ENCODE measurements at regions not wholly inside any gene's neighbourhood (a gene's known extent, or its start where the extent isn't known, plus 50 kb on each side); places are given as distances from the start of the nearest gene placed in this dataset.

- Mint-ChIP-seq H3K27me3 (no peaks in the 10 kb centered on the region), H3K9me3 (peaks cover 2 to 20% (median 4%) of the 10 kb centered on the region in 5 donors), H3K4me3 (no peak overlapping the region), H3K27ac (no peak overlapping the region), H3K4me1 (no peaks in the 10 kb centered on the region), H3K36me3 (no peaks in the 10 kb centered on the region)
- Histone ChIP-seq H3K27ac (ENCODE audit: low read depth, low read length) (no peak overlapping the region), H3K4me3 (ENCODE audit: low read length) (no peak overlapping the region), H3K4me1 (ENCODE audit: insufficient read depth, low read length) (no peaks in the 10 kb centered on the region), H3K9me3 (ENCODE audit: low read length) (no peaks in the 10 kb centered on the region), H3K27me3 (ENCODE audit: insufficient read depth, low read length, poor library complexity, severe bottlenecking) (no peaks in the 10 kb centered on the region), H3K36me3 (ENCODE audit: insufficient read depth, low read length) (no peaks in the 10 kb centered on the region)
- ChIA-PET CTCF (no interaction called here), POLR2A (no interaction called here)
- DNase-seq, result no peak
Observed at GRCh38 chr7:145497911-145498525, 618.6 kb upstream of the CNTNAP2 start.

- H3K27ac Mint-ChIP-seq, result no peak overlapping the region
- no peak overlapping the region for H3K4me3 ChIP-seq (ENCODE audit: low read length)
- ChIA-PET POLR2A (no interaction called here), CTCF (no interaction called here)
- H3K4me1 ChIP-seq (ENCODE audit: insufficient read depth, low read length), result no peaks in the 10 kb centered on the region
- H3K36me3 ChIP-seq (ENCODE audit: insufficient read depth, low read length), result no peaks in the 10 kb centered on the region
- no peaks in the 10 kb centered on the region for H3K27me3 ChIP-seq (ENCODE audit: insufficient read depth, low read length, poor library complexity, severe bottlenecking)
- no peaks in the 10 kb centered on the region for H3K9me3 ChIP-seq (ENCODE audit: low read length)
- H3K4me1 Mint-ChIP-seq, result no peaks in the 10 kb centered on the region
- H3K9me3 Mint-ChIP-seq, result peaks cover 6 to 42% (median 15%) of the 10 kb centered on the region in 5 donors
- no peaks in the 10 kb centered on the region for H3K27me3 Mint-ChIP-seq
- no peaks in the 10 kb centered on the region for H3K36me3 Mint-ChIP-seq
- no peak for DNase-seq
- no peak overlapping the region for H3K27ac ChIP-seq (ENCODE audit: low read depth, low read length)
- H3K4me3 Mint-ChIP-seq, result no peak overlapping the region
Observed at GRCh38 chr7:145490356-145490755, 626.2 kb upstream of the CNTNAP2 start.

GRCh38 chr7:145489609-145490008, 627.0 kb upstream of the CNTNAP2 start:
- Histone ChIP-seq H3K4me1 (ENCODE audit: insufficient read depth, low read length) (no peaks in the 10 kb centered on the region), H3K27me3 (ENCODE audit: insufficient read depth, low read length, poor library complexity, severe bottlenecking) (no peaks in the 10 kb centered on the region), H3K4me3 (ENCODE audit: low read length) (no peak overlapping the region), H3K27ac (ENCODE audit: low read depth, low read length) (no peak overlapping the region), H3K9me3 (ENCODE audit: low read length) (no peaks in the 10 kb centered on the region), H3K36me3 (ENCODE audit: insufficient read depth, low read length) (no peaks in the 10 kb centered on the region)
- CTCF ChIA-PET, result no interaction called here
- Mint-ChIP-seq H3K27ac (no peak overlapping the region), H3K4me3 (no peak overlapping the region), H3K36me3 (no peaks in the 10 kb centered on the region), H3K4me1 (no peaks in the 10 kb centered on the region), H3K27me3 (no peaks in the 10 kb centered on the region), H3K9me3 (peaks cover 6 to 41% (median 15%) of the 10 kb centered on the region in 5 donors)
- POLR2A ChIA-PET, result no interaction called here
- no peak for DNase-seq

GRCh38 chr7:145488816-145489215, 627.8 kb upstream of the CNTNAP2 start:
- Mint-ChIP-seq H3K9me3 (peaks cover 6 to 36% (median 14%) of the 10 kb centered on the region in 5 donors), H3K27ac (no peak overlapping the region), H3K36me3 (no peaks in the 10 kb centered on the region), H3K27me3 (no peaks in the 10 kb centered on the region), H3K4me1 (no peaks in the 10 kb centered on the region), H3K4me3 (no peak overlapping the region)
- no peaks in the 10 kb centered on the region for H3K9me3 ChIP-seq (ENCODE audit: low read length)
- ChIA-PET POLR2A (no interaction called here), CTCF (no interaction called here)
- no peaks in the 10 kb centered on the region for H3K36me3 ChIP-seq (ENCODE audit: insufficient read depth, low read length)
- H3K4me3 ChIP-seq (ENCODE audit: low read length), result no peak overlapping the region
- no peak for DNase-seq
- H3K27me3 ChIP-seq (ENCODE audit: insufficient read depth, low read length, poor library complexity, severe bottlenecking), result no peaks in the 10 kb centered on the region
- H3K27ac ChIP-seq (ENCODE audit: low read depth, low read length), result no peak overlapping the region
- H3K4me1 ChIP-seq (ENCODE audit: insufficient read depth, low read length), result no peaks in the 10 kb centered on the region

- Histone ChIP-seq H3K27me3 (ENCODE audit: insufficient read depth, low read length, poor library complexity, severe bottlenecking) (no peaks in the 10 kb centered on the region), H3K9me3 (ENCODE audit: low read length) (no peaks in the 10 kb centered on the region), H3K36me3 (ENCODE audit: insufficient read depth, low read length) (no peaks in the 10 kb centered on the region), H3K27ac (ENCODE audit: low read depth, low read length) (no peak overlapping the region), H3K4me1 (ENCODE audit: insufficient read depth, low read length) (no peaks in the 10 kb centered on the region), H3K4me3 (ENCODE audit: low read length) (no peak overlapping the region)
- Mint-ChIP-seq H3K27me3 (no peaks in the 10 kb centered on the region), H3K9me3 (peaks cover 2 to 10% (median 5%) of the 10 kb centered on the region in 5 donors), H3K4me1 (no peaks in the 10 kb centered on the region), H3K36me3 (no peaks in the 10 kb centered on the region), H3K27ac (no peak overlapping the region), H3K4me3 (no peak overlapping the region)
- CTCF ChIA-PET, result no interaction called here
- no peak for DNase-seq
- POLR2A ChIA-PET, result no interaction called here
Observed at GRCh38 chr7:145481985-145482384, 634.6 kb upstream of the CNTNAP2 start.

GRCh38 chr7:145478541-145478940, 638.1 kb upstream of the CNTNAP2 start:
- Mint-ChIP-seq H3K36me3 (no peaks in the 10 kb centered on the region), H3K4me1 (no peaks in the 10 kb centered on the region), H3K9me3 (peaks cover 0 to 12% (median 7%) of the 10 kb centered on the region in 5 donors), H3K27ac (no peak overlapping the region), H3K4me3 (no peak overlapping the region), H3K27me3 (no peaks in the 10 kb centered on the region)
- Histone ChIP-seq H3K4me3 (ENCODE audit: low read length) (no peak overlapping the region), H3K9me3 (ENCODE audit: low read length) (no peaks in the 10 kb centered on the region), H3K27me3 (ENCODE audit: insufficient read depth, low read length, poor library complexity, severe bottlenecking) (no peaks in the 10 kb centered on the region), H3K4me1 (ENCODE audit: insufficient read depth, low read length) (no peaks in the 10 kb centered on the region), H3K36me3 (ENCODE audit: insufficient read depth, low read length) (no peaks in the 10 kb centered on the region), H3K27ac (ENCODE audit: low read depth, low read length) (no peak overlapping the region)
- CTCF ChIA-PET, result no interaction called here
- no peak for DNase-seq
- POLR2A ChIA-PET, result no interaction called here

- Mint-ChIP-seq H3K27me3 (no peaks in the 10 kb centered on the region), H3K4me3 (no peak overlapping the region), H3K27ac (no peak overlapping the region), H3K4me1 (no peaks in the 10 kb centered on the region), H3K9me3 (peaks cover 0 to 6% (median 4%) of the 10 kb centered on the region in 5 donors), H3K36me3 (no peaks in the 10 kb centered on the region)
- CTCF ChIA-PET, result no interaction called here
- H3K9me3 ChIP-seq (ENCODE audit: low read length), result no peaks in the 10 kb centered on the region
- H3K27ac ChIP-seq (ENCODE audit: low read depth, low read length), result no peak overlapping the region
- H3K36me3 ChIP-seq (ENCODE audit: insufficient read depth, low read length), result no peaks in the 10 kb centered on the region
- POLR2A ChIA-PET, result no interaction called here
- no peaks in the 10 kb centered on the region for H3K4me1 ChIP-seq (ENCODE audit: insufficient read depth, low read length)
- H3K4me3 ChIP-seq (ENCODE audit: low read length), result no peak overlapping the region
- DNase-seq, result no peak
- no peaks in the 10 kb centered on the region for H3K27me3 ChIP-seq (ENCODE audit: insufficient read depth, low read length, poor library complexity, severe bottlenecking)
Observed at GRCh38 chr7:145474009-145474686, 638.3 kb upstream of the TPK1 start.

- DNase-seq, result no peak
- Histone ChIP-seq H3K27ac (ENCODE audit: low read depth, low read length) (no peak overlapping the region), H3K4me3 (ENCODE audit: low read length) (no peak overlapping the region), H3K27me3 (ENCODE audit: insufficient read depth, low read length, poor library complexity, severe bottlenecking) (no peaks in the 10 kb centered on the region), H3K9me3 (ENCODE audit: low read length) (no peaks in the 10 kb centered on the region), H3K4me1 (ENCODE audit: insufficient read depth, low read length) (no peaks in the 10 kb centered on the region), H3K36me3 (ENCODE audit: insufficient read depth, low read length) (no peaks in the 10 kb centered on the region)
- no peak overlapping the region for H3K27ac Mint-ChIP-seq
- no peaks in the 10 kb centered on the region for H3K27me3 Mint-ChIP-seq
- no peaks in the 10 kb centered on the region for H3K4me1 Mint-ChIP-seq
- ChIA-PET CTCF (no interaction called here), POLR2A (no interaction called here)
- no peak overlapping the region for H3K4me3 Mint-ChIP-seq
- peaks cover 0 to 10% (median 2%) of the 10 kb centered on the region in 5 donors for H3K9me3 Mint-ChIP-seq
- H3K36me3 Mint-ChIP-seq, result no peaks in the 10 kb centered on the region
Observed at GRCh38 chr7:145471883-145472282, 636.0 kb upstream of the TPK1 start.

Measured in CD8-positive, alpha-beta memory T cell (primary cell).